ENCODE measurements at regions not wholly inside any gene's neighbourhood (a gene's known extent, or its start where the extent isn't known, plus 50 kb on each side); places are given as distances from the start of the nearest gene placed in this dataset.

DNA sequence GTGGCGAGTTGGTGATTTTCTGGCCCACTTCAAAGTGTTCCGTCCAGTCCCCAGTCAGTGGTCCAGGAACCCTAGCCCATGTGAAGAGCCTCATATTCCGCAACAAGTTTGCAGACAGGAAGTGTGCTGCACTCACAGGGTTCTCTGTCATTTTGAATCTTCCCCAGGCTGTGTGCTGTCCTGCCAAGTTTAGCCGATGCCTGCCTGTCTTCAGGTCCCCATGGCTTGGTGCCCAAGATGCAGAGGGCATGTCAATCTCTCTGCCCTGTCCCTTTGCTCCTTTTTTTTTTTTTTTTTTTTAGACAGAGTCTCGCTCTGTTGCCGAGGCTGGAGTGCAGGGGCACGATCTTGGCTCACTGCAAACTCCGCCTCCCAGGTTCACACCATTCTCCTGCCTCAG lies 69.9 kb upstream of the ATXN1 start (continued):
- TF ChIP-seq TCFL5 (CRISPR knock-in tag; conservative IDR thresholded peaks at IDR 0.05) (no peak), ZNF764 (CRISPR knock-in tag; IDR thresholded peaks at IDR 0.05; ENCODE audit: low read depth) (no peak), HDAC3 (IDR thresholded peaks at IDR 0.05; ENCODE audit: borderline replicate concordance, partially characterized antibody) (no peak), ILK (tag; IDR thresholded peaks at IDR 0.05; ENCODE audit: borderline replicate concordance, low read depth) (no peak), U2AF2 (optimal IDR thresholded peaks at IDR 0.05; ENCODE audit: low read depth, low read length) (no peak), HMGXB4 (CRISPR knock-in tag; IDR thresholded peaks at IDR 0.05) (no peak), ZSCAN32 (CRISPR knock-in tag; IDR thresholded peaks at IDR 0.05) (no peak), NFIC (IDR thresholded peaks at IDR 0.05) (no peak)
- TF ChIP-seq, protein P1, sequence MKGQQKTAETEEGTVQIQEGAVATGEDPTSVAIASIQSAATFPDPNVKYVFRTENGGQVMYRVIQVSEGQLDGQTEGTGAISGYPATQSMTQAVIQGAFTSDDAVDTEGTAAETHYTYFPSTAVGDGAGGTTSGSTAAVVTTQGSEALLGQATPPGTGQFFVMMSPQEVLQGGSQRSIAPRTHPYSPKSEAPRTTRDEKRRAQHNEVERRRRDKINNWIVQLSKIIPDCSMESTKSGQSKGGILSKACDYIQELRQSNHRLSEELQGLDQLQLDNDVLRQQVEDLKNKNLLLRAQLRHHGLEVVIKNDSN (CRISPR knock-in tag; IDR thresholded peaks at IDR 0.05): no peak
- TF ChIP-seq, protein P2, sequence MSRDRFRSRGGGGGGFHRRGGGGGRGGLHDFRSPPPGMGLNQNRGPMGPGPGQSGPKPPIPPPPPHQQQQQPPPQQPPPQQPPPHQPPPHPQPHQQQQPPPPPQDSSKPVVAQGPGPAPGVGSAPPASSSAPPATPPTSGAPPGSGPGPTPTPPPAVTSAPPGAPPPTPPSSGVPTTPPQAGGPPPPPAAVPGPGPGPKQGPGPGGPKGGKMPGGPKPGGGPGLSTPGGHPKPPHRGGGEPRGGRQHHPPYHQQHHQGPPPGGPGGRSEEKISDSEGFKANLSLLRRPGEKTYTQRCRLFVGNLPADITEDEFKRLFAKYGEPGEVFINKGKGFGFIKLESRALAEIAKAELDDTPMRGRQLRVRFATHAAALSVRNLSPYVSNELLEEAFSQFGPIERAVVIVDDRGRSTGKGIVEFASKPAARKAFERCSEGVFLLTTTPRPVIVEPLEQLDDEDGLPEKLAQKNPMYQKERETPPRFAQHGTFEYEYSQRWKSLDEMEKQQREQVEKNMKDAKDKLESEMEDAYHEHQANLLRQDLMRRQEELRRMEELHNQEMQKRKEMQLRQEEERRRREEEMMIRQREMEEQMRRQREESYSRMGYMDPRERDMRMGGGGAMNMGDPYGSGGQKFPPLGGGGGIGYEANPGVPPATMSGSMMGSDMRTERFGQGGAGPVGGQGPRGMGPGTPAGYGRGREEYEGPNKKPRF (IDR thresholded peaks at IDR 0.05; ENCODE audit: low read depth, low read length): no peak

Measured in K562 (cell line).